Astrocyte of the spinal cord (primary cell): ENCODE measurements at regions not wholly inside any gene's neighbourhood (a gene's known extent, or its start where the extent isn't known, plus 50 kb on each side); places are given as distances from the start of the nearest gene placed in this dataset.
"Not testable (repeated sequence)": the region's sequence is repeated elsewhere in the genome, so short reads cannot be mapped to it uniquely, and the experiment has no call there.

Experiments used
- DNase-seq: peaks from one replicate; pipeline ENCODE4 v3.0.0; 2011; ENCODE audit warnings: low read depth, low spot score
- H3K4me3 ChIP-seq: 2 replicates; pipeline ENCODE4 v1.5.1; 2011; ENCODE audit warnings: low read depth, mild to moderate bottlenecking, low read length, moderate library complexity
- in situ Hi-C: cut with HindIII; loops from 2 replicates; pipeline ENCODE4 v1.10.0; 2017; ENCODE audit warnings: low sequenced_read_pairs
- TF ChIP-seq, protein P1 (sequence below): IDR thresholded peaks from 2 replicates; pipeline ENCODE4 v1.5.1; 2012; ENCODE audit warnings: low read depth, mild to moderate bottlenecking, low read length, inconsistent platforms

DNA sequence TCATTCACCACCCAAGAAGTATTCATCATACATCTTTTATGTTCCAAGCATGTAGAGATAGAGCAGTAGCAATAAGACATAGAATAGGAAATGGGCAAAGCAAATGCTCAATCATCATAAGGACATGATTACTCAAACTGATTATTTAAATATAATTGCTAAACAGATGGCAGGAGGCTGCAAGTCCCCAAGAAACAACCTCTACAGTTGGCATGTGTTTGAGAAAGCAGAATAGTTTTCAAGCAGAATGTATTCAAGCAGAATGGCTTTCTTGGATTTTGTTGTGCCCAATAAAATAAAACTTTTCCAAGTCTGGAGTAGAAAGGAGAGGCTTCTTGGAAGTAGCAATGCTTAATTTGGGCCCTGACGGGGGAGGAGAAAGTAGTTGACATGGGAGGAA, 86.5 kb upstream of the SYN3 start:
- H3K4me3 ChIP-seq = no peak overlapping the region
- TF ChIP-seq, protein P1, sequence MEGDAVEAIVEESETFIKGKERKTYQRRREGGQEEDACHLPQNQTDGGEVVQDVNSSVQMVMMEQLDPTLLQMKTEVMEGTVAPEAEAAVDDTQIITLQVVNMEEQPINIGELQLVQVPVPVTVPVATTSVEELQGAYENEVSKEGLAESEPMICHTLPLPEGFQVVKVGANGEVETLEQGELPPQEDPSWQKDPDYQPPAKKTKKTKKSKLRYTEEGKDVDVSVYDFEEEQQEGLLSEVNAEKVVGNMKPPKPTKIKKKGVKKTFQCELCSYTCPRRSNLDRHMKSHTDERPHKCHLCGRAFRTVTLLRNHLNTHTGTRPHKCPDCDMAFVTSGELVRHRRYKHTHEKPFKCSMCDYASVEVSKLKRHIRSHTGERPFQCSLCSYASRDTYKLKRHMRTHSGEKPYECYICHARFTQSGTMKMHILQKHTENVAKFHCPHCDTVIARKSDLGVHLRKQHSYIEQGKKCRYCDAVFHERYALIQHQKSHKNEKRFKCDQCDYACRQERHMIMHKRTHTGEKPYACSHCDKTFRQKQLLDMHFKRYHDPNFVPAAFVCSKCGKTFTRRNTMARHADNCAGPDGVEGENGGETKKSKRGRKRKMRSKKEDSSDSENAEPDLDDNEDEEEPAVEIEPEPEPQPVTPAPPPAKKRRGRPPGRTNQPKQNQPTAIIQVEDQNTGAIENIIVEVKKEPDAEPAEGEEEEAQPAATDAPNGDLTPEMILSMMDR = no peak
- in situ Hi-C loops = no loop called here
- no peak for DNase-seq

GRCh38 chr22:33142282-33143055, 84.3 kb upstream of the SYN3 start:
- no peak overlapping the region for H3K4me3 ChIP-seq
- in situ Hi-C loops = no loop called here
- TF ChIP-seq, protein P1 = no peak
- no peak for DNase-seq

GRCh38 chr22:33139937-33140336, 81.8 kb upstream of the SYN3 start:
- no peak for DNase-seq
- no peak overlapping the region for H3K4me3 ChIP-seq
- in situ Hi-C loops = no loop called here
- TF ChIP-seq, protein P1 = no peak

GRCh38 chr22:33138333-33138732, 80.2 kb upstream of the SYN3 start:
- in situ Hi-C loops, DNase-seq, H3K4me3 ChIP-seq: not testable (repeated sequence)

- no peak overlapping the region for H3K4me3 ChIP-seq
- in situ Hi-C loops = no loop called here
- TF ChIP-seq, protein P1 = no peak
- DNase-seq = no peak
Observed at GRCh38 chr22:33130473-33130872, 72.3 kb upstream of the SYN3 start.

DNA sequence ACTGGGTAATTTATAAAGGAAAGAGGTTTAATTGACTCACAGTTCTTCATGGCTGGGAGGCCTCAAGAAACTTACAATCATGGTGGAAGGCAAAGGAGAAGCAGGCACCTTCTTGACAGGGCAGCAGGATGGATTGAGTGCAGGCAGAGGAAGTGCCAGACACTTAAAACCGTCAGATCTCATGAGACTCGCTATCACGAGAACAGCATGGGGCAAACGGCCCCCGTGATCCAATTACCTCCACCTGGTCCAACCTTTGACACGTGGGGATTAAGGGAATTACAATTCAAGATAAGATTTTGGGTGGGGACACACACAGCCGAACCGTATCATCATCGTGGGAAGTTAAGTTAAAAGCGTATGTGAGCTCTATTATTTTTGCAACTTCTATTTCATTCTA, 71.4 kb upstream of the SYN3 start:
- in situ Hi-C loops = no loop called here
- no peak overlapping the region for H3K4me3 ChIP-seq
- DNase-seq = no peak
- TF ChIP-seq, protein P1 = no peak

DNA sequence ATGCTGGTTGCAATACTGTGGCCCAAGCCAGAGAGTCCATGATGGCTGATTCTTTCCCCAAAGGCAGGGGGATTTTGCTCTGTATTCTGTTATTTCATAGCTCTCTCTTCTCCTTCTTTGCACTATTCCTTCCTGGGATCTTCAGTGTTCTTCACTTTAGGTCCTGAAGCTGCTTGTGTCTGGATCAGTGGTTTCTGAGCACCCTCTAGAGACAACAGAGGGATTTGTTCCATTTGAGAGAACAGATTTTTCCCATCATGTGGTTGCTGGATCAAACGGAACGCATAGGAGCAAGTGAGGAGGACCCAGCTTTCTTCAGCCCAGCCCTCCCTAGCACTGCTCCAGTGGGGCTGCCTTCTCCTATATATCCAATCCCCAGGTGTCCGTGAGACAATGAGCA, 68.7 kb upstream of the SYN3 start:
- in situ Hi-C loops = no loop called here
- TF ChIP-seq, protein P1 = no peak
- no peak overlapping the region for H3K4me3 ChIP-seq
- DNase-seq = no peak
